Cardiac fibroblast (primary cell): ENCODE measurements at regions not wholly inside any gene's neighbourhood (a gene's known extent, or its start where the extent isn't known, plus 50 kb on each side); places are given as distances from the start of the nearest gene placed in this dataset.

Experiments
- DNase-seq, 2 donors: peaks; one replicate each; pipeline versions ENCODE4 v3.0.0 to v3.0.0-alpha.2; 2010; ENCODE audit warnings: low read depth in 2 of 2
- H3K4me3 ChIP-seq, 2 donors: replicated peaks in 1 of 2; 1 replicate in 1 of 2; 2 replicates in 1 of 2; pipeline ENCODE4 v1.5.1; 2011; ENCODE audit warnings: low read depth in 2 of 2, low read length in 2 of 2, mild to moderate bottlenecking in 2 of 2, moderate library complexity in 1 of 2
- TF ChIP-seq, protein P1 (sequence below): IDR thresholded peaks from one replicate; pipeline ENCODE4 v1.5.1; 2011; ENCODE audit warnings: low read depth, mild to moderate bottlenecking, low read length, inconsistent platforms

DNA sequence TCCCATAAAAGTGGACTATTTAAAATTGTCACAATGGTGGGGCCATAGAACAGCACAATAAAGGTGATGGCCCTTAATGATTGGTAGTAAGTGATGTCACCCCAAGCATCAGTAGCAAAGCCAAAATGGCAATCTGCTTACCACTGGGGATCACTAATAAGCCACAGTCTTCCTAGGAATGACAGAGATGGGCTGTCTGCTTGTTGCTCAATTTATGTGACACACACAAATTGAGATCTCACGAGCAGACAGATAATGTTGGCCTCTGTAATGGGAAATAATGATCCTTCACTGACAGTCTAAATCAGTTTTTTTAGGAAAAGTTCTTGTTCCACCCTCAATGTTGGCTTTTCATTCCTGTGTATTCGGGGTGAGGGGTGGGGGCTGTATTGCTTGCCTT, 515.1 kb downstream of the BRD1 start:
- TF ChIP-seq, protein P1, sequence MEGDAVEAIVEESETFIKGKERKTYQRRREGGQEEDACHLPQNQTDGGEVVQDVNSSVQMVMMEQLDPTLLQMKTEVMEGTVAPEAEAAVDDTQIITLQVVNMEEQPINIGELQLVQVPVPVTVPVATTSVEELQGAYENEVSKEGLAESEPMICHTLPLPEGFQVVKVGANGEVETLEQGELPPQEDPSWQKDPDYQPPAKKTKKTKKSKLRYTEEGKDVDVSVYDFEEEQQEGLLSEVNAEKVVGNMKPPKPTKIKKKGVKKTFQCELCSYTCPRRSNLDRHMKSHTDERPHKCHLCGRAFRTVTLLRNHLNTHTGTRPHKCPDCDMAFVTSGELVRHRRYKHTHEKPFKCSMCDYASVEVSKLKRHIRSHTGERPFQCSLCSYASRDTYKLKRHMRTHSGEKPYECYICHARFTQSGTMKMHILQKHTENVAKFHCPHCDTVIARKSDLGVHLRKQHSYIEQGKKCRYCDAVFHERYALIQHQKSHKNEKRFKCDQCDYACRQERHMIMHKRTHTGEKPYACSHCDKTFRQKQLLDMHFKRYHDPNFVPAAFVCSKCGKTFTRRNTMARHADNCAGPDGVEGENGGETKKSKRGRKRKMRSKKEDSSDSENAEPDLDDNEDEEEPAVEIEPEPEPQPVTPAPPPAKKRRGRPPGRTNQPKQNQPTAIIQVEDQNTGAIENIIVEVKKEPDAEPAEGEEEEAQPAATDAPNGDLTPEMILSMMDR = no peak
- H3K4me3 ChIP-seq = no peak overlapping the region
- no peak for DNase-seq

DNA sequence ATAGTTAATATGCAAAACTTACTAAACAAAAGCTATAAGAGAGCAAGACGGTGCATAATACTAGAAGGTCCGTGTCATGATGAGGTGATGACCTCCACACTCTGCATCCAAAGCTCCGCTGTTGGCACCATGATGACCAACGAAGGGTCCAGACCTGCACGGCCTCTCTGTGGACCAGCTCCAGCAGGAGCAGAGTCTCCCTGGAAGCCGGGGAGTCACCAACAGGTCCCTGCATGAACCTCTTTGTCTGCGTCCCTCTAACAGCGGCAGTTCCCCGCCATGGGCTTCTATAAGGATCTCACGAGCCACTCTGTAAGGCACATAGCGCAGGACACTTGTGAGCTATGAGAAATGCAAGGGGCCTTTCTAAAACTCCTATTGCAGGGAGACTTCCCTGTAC, 517.3 kb downstream of the BRD1 start:
- no peak for DNase-seq
- H3K4me3 ChIP-seq = no peak overlapping the region
- TF ChIP-seq, protein P1 = no peak

GRCh38 chr22:49308300-49308699, 519.4 kb downstream of the BRD1 start:
- no peak overlapping the region for H3K4me3 ChIP-seq
- TF ChIP-seq, protein P1 = no peak
- no peak for DNase-seq

DNA sequence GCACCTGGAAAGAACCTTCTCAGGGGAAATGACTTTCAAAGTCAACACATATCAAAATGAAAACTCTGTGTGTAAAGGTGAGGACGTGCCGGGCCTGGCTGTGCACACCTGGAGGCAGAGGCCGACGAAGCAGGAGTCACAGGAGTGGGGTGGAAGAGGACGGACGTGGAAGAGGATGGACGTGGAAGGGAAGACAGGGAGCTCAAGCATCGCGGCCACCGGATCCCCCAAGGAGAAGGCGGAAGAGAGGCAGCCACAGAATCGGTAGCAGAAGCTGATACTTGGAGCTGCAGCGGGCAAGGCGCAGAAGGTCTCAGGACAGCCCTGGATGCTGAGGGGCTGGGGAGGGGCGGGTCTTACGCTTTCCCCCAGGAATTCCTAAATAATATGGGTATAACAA, 519.8 kb downstream of the BRD1 start:
- no peak for DNase-seq
- no peak overlapping the region for H3K4me3 ChIP-seq
- TF ChIP-seq, protein P1 = no peak

DNA sequence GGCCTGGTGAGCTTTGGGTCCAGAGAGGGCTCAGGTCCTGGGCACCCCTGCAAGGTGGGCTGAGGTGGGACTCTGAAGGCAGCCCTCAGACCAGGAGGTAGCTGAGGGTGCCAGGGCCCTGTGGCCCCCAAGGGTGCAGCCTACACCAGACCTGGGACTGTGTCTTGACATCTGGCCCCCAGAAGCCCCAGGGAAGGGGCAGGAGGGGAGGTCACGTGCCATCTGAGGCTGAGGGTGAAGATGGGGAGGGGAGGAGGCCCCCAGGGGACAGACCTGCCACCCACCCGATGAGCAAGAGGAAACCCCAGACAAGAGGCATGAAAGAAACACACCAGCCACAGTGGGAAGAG, 520.2 kb downstream of the BRD1 start:
- no peak for DNase-seq
- H3K4me3 ChIP-seq = no peak overlapping the region
- TF ChIP-seq, protein P1 = no peak

- TF ChIP-seq, protein P1 = no peak
- DNase-seq = no peak
These were observed 520.8 kb downstream of the BRD1 start for GRCh38 chr22:49306632-49307480.

More at GRCh38 chr22:49306632-49307480, 520.8 kb downstream of the BRD1 start:
- H3K4me3 ChIP-seq = no peak overlapping the region
